G401 (cell line): ENCODE measurements at regions not wholly inside any gene's neighbourhood (a gene's known extent, or its start where the extent isn't known, plus 50 kb on each side); places are given as distances from the start of the nearest gene placed in this dataset.

Experiments
- DNase-seq: peaks from one replicate; pipeline ENCODE4 v3.0.0-alpha.2; 2015; ENCODE audit warnings: low spot score
- in situ Hi-C: cut with HindIII; loops from 2 replicates; pipeline ENCODE4 v1.10.0; 2016; ENCODE audit warnings: low sequenced_read_pairs, mixed read lengths

DNA sequence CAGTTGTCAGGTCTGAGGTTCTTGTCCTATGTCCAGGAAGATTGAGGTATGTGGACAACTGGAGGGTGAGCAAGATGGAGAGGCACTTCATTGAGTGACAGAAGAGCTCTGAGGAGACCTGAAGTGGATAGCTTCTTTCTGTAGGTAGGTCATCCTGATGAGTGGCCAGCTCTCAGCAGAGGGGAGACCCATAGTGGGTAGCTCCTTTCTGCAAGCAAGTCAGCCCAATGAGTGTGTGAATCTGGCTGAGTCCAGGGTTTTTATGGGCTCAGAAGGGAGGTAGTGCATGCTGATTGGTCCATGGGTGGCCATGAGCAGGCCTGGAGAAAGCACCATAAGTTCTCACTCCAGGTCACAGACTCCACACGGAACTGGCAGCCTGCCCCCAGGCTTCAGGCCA, 92.6 kb upstream of the GALNT5 start:
- DNase-seq: no peak
- in situ Hi-C loops: no loop called here

DNA sequence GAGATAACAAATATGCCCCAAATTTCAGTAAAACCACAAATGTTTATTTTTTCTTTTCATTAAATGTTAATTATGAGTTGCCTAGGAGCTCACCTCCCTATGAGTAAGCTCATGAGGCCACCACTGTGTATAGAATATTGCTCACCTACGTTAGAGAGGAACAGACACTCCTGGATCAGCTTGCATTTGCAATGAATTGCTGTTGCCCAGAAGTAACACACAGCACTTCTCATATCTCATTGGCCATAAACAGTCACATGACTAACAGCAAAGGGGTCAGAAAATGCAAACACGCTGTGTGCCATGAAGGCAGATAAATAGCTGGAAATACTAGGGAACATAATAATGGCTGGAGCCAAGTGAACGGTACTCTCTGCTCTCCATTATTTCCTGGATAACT, 89.0 kb upstream of the GALNT5 start:
- in situ Hi-C loops: no loop called here
- no peak for DNase-seq

DNA sequence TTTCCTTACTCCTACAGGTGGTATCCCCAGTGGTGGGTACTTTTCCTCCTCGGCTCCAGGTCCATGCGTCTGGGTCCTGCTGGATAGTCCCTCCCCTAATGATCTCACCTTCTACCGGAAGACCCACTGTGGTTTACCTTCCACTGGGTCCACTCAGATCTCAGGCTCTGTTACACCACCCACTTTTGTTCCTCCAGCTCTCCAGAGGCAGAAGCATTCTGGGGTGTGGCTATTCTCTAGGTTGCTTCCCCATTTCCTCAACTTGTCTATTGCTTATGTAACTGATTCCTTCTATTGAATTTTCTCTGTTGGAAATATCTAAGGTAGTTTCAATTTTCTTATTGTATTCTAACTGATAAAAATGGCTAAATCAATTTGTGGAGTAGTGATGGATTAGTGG, 87.6 kb upstream of the GALNT5 start:
- no peak for DNase-seq
- in situ Hi-C loops: no loop called here

DNA sequence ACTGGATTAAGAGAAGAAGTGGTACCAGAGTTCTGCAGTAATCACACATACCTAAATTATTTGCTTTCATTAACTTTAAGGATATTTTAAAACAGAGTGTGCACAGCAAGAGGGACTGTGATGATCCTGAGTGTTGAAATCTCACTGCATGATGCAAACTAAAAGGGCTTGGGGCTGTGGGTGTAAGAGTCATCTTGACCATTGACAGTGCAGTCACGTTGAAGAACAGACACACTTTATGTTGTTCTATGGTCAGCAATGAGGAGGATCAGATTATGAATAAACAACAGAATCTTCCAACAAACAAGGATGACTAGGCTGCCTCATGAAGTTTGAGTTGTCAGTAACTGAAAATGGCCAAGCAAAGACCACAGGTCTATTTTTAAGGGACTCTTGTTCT, 87.2 kb upstream of the GALNT5 start:
- in situ Hi-C loops: no loop called here
- no peak for DNase-seq

GRCh38 chr2:157172239-157172638, 85.3 kb upstream of the GALNT5 start:
- in situ Hi-C loops: no loop called here
- no peak for DNase-seq

- peak; percentile 68 for DNase-seq
- in situ Hi-C loops: no loop called here
These were observed 84.5 kb upstream of the GALNT5 start for GRCh38 chr2:157172866-157173578.

DNA sequence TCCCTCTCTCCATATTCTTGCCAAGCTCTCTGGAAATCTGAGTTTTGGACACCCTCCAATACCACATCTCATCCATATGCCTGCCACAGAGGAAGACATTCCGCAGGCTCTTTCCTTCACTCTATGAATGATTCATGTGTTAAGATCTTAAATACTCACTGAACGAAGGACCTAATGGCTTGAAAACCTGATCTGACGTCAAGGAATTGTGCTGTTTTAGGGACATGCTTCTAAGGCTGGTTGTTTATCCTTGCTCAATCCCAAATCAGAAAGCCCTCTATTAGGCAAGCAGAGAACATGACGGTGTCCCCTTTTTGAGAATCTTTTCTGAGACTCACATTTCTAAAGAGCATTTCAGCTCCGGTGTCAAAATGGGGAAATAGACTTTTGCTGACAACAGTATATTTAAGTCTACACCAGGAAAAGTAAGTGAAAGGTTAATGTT, 83.7 kb upstream of the GALNT5 start:
- in situ Hi-C loops: no loop called here
- DNase-seq: peak; percentile 93

DNA sequence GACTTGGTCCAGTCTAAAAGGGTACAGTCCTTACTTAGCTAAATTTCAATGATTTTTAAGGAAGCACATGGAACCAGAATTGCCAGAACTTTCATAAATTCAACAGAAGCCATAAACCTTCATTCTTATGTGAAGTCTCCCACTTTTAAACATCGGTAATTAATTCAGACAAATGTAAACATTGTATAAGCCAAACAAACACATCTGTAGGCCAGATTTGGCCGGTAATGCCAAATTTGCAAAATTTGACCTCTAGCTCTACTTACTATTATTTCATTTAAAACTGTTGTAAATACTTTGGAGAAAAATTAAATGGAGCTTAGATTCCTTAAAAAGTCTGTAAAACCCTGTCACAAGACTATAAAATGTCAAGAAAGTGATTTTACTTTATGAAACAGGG, 83.2 kb upstream of the GALNT5 start:
- in situ Hi-C loops: no loop called here

GRCh38 chr2:157176602-157177001, 80.9 kb upstream of the GALNT5 start:
- no peak for DNase-seq
- in situ Hi-C loops: no loop called here

More for the DNA sequence above, 83.2 kb upstream of the GALNT5 start:
- no peak for DNase-seq

DNA sequence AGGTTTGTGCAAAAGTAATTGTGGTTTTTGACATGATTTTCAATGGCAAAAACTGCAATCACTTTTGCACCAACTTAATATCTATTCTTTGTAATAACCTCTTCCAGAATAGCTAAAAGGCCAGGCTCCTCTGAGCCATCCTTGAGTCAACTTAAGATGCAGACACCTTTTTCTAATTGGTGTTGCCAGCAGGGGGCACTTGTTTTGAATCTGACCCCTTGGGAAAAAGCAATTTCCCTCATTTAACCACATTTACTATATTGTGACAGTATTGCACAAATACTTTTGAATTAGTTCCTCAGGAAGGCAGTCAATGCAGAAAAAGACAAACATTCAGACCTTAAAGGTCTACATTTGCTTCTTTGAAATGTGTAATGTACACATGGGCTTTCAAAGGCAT, 78.6 kb upstream of the GALNT5 start:
- in situ Hi-C loops: no loop called here

DNA sequence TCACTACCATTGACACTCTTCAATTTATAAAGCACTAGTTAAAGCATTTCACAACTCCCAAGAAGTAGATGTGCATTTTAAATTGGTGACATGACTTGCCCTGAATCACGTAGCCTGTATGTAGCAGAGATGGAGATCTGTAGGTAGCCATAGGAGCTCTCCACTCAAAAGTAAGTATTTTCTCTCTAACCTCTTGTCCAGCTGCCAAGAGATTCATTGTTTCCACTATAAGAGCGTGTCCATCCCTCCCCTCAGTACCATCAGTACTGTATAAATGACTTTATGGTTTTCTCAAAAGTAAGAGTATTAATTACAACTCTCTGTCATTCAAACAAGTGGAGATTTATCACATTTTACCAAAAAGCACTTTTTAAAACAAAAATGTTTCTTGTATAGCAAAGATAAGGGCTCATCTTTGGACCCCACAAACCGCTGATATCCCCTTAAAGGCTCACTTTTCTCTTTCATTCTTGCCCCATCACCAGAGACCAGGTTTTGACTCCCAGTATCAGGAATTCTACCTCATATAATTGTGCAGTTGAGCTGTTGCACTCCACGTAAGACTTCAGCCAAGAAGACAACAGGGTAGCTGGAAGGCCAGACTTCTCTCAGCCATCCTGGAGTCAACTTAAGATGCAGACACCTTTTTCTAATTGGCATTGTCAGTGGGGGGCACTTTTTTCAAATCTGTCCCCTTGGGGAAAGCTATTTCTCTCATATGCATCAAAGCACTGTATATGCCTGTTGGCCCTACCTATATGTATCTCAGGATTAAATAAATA, 78.0 kb upstream of the GALNT5 start:
- peak; percentile 71 for DNase-seq
- in situ Hi-C loops: no loop called here

More for the DNA sequence above, 78.6 kb upstream of the GALNT5 start:
- no peak for DNase-seq

DNA sequence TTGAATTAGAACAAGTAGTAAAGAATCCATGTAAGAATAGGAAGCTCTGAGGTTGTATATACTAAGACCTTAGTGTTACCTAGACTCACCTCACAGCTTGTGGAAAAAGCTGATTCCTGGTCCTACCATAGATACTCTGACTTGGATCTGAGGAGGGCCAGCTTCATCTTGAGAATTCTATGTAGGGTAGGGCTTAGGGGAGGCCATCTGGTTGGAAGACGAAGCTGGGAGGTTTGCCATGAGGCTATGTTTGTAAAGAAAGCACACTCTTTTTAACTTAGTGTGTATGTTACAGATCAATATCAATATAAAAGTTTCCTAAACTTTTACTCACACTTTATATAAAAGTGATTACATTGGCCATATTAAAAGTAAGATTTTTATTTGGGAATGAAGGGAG, 77.1 kb upstream of the GALNT5 start:
- DNase-seq: peak; percentile 53
- in situ Hi-C loops: no loop called here

- DNase-seq: no peak
- in situ Hi-C loops: no loop called here
These were observed 76.3 kb upstream of the GALNT5 start for GRCh38 chr2:157181234-157181633.

- peak; percentile 96 for DNase-seq
- in situ Hi-C loops: no loop called here
These were observed 75.2 kb upstream of the GALNT5 start for GRCh38 chr2:157182204-157182709.

- no peak for DNase-seq
- in situ Hi-C loops: no loop called here
These were observed 74.6 kb upstream of the GALNT5 start for GRCh38 chr2:157182834-157183396.

DNA sequence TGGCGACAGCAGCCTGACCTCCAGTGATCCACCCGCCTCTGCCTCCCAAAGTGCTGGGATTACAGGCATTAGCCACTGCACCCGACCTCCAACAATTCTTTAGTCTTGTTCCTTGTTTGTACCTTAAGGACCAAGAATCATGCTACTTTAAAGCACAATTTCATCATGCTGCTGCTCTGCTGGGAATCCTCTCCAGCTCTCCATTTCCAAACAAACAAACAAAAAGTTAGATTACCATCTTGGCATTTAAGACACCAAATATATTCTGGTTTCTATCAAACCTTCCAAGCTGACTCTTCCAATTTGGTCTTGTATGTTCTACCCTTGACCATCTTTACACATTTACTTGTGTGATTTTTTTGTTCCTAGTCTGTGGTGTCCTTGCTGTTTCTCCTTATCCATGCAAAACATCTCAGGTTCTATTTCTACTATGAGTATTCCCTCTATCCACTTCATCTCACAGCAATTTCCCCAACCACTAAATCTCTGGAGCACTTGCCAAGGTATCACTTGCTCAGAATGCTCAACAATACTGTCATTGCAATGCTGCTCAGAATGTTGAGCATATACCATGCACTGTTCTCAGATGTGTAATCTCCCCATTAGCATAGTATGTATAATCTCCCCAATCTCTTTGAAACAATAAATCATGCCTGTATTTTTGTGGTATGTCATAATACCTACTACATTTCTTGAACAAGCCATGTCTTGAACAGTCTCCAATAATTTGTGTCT, 73.2 kb upstream of the GALNT5 start:
- in situ Hi-C loops: no loop called here

GRCh38 chr2:157185476-157186227, 71.9 kb upstream of the GALNT5 start:
- in situ Hi-C loops: no loop called here
- no peak for DNase-seq

More for the DNA sequence above, 73.2 kb upstream of the GALNT5 start:
- no peak for DNase-seq

- no peak for DNase-seq
- in situ Hi-C loops: no loop called here
These were observed 67.4 kb upstream of the GALNT5 start for GRCh38 chr2:157190151-157190550.

DNA sequence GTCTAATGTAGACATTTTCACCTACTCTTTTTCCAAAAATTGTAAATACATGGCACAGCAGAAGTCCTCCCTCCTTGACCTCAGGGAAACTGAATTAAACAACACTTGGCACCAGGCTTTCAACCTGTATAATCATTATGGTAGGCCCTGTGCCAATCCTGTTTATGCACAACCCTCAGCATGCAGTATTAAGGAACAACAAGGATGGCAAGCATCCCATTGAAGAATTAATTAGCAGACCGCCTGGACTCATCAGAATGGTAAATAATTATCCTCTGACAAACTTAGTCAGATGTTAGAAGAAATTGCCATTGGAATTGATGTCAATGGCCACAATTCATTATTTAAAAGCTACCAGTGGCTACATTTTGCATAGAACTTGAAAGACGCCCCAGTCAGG, 66.3 kb upstream of the GALNT5 start:
- in situ Hi-C loops: no loop called here
- DNase-seq: no peak
